ENCODE measurements at regions not wholly inside any gene's neighbourhood (a gene's known extent, or its start where the extent isn't known, plus 50 kb on each side); places are given as distances from the start of the nearest gene placed in this dataset.

DNA sequence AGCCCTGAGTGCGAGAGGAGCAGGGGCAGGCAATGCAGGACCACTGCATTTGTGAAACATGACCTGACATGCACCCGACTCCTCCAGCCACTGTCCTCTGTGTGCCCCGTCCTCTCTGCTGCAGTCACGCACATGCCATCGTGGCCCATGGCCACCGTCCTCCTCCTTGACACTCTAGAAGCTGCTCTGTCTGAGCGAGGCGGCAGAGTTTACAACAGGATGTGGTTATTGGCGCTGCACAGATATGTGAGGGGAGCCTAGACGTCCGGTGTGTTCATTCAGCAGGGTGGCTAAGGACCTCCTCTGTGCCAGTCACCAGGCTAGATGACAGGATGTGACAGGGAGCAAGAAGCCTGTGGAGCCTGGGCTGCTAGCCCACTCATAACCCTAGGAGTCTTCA is 277.8 kb downstream of the FOXO1 start:
- in situ Hi-C loops (cut with HindIII; ENCODE audit: low sequenced_read_pairs), result no loop called here

DNA sequence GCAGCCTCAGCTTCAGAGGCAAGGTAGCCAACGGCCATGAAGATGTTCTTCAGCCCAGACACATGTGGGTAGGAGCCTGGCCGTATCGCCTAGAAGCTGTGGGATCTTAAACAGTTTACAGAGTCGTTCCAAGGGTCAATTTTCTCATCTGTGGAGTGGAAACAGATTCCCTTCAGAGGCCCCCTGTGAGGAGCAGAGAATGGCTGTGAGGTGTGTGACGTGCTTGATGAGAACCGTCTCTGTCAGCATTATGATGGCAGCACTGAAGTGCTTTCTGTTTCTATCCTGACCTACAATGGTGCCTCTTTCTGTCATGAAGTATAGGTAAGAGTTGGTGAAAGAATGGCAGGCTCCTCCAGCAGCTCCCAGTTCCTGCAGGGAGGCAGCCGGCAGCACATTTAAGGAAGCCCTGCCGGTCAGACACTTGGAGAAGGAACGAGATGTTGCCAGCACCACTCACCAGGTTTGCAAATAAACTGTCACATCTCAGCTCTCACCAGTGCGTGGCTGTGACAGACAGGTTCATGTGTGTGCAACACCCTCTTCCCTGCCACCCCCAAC is 277.3 kb downstream of the FOXO1 start:
- DNase-seq (ENCODE audit: low spot score), result peak; percentile 7
- in situ Hi-C loops (cut with HindIII; ENCODE audit: low sequenced_read_pairs), result no loop called here

More for the DNA sequence above, 277.8 kb downstream of the FOXO1 start:
- no peak for DNase-seq (ENCODE audit: low spot score)

DNA sequence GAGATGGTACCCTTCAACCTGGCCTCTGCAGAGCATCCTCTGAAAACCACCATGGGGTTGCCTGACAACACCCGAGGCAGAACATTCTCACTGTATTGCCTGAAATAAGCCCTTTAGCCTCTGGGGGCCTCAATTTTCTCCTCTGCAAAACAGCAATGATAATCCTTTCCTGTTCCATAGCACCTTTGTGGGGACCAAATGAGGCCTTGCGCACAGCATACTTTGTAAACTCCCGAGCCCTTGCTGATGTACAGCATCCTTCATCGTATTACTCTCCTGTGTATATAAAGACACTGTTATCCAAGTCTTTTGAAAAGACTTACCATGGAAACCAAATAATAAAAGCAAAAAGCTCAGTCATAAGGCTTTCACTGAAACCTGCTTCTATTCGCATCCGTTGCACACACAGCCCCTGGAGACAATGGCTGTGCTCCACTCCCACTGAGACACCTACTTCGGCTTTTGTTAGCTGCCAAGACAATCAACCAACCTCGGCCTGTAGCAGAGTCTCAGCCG is 276.0 kb downstream of the FOXO1 start:
- DNase-seq (ENCODE audit: low spot score), result no peak
- in situ Hi-C loops (cut with HindIII; ENCODE audit: low sequenced_read_pairs), result no loop called here

DNA sequence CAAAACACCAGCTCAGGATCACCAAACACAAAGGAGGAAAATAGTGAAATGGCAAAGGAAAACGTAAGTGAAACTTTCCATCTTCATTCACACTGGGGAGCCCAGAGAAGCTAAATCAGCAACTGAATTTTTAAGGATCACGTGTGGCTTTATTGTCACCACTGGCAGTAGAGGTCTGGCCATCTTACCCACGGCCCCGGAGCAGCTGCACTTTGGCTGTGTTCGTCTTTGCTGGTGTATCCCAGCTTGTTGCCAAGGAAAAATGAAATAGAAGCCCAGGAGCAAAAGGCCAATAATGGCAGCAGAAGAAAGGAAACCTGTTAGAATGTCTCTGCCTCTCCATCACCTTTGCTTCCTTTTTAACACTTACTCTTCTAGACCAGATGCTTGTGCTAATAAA is 274.7 kb downstream of the FOXO1 start:
- no peak for DNase-seq (ENCODE audit: low spot score)
- in situ Hi-C loops (cut with HindIII; ENCODE audit: low sequenced_read_pairs), result no loop called here

DNA sequence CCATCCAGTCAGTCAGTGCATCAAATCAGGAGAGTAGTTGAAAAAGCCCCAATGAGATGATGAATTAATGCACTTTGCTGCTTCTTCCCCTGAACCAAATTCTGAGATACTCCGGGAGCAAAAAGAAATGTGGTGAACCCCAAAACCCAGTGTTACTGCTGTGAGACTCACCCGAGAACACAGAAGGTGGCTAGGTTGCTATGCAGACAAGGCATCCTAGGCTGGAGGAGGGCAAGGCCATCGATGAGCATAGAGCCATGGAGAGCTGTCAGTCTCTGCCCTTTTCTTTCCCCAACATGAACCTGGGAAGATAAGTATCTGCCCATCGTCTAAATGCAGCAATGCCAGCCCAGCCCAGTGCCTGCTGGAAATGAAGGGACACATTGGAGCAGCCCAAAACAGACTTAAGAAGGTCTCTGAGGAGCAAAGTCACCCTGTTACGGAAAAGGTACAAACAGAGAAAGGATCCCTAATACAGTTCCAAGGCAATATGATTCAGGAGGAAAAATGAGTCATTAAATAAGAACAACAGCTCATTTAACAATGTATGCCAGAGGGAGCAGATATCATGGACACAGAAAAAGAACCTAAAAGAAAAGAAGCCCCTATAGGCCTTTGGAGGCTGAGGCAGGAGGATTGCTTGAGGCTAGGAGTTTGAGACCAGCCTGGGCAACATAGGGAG is 272.0 kb downstream of the FOXO1 start:
- DNase-seq (ENCODE audit: low spot score), result no peak
- in situ Hi-C loops (cut with HindIII; ENCODE audit: low sequenced_read_pairs), result no loop called here

DNA sequence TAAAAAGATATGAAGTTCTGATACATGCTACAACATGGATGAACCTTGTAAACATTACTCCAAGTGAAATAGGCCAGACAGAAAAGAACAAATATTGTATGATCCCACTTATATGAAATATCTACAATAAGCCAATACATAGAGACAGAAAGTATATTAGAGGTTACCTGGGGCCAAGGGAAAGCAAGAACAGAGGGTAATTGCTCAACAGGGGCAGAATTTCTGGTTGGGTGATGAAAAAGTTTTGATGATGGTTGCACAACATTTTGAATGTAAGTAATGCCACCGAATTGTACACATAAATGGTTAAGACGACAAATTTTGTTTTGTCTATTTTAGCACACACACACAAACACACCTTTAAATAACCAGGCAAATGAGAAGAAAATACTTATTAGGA is 268.4 kb downstream of the FOXO1 start:
- in situ Hi-C loops (cut with HindIII; ENCODE audit: low sequenced_read_pairs), result no loop called here
- DNase-seq (ENCODE audit: low spot score), result no peak

DNA sequence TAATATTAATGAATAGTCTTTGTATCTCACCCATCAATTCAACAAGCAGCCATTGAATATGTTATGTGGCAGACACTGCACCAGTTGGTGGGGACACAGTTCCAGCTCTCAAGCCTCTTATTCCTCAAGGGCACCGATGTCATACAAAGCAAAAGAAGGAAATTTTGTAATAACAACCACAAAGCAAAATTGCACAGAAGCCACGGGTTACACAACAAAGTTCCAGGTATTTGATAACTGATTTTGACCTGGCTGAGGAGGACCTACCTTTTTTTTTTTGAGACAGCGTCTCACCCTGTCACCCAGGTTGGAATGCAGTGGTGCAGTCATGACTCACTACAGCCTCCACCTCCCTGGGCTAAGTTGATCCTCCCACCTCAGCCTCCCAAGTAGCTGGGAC is 266.7 kb downstream of the FOXO1 start:
- no peak for DNase-seq (ENCODE audit: low spot score)
- in situ Hi-C loops (cut with HindIII; ENCODE audit: low sequenced_read_pairs), result no loop called here

DNA sequence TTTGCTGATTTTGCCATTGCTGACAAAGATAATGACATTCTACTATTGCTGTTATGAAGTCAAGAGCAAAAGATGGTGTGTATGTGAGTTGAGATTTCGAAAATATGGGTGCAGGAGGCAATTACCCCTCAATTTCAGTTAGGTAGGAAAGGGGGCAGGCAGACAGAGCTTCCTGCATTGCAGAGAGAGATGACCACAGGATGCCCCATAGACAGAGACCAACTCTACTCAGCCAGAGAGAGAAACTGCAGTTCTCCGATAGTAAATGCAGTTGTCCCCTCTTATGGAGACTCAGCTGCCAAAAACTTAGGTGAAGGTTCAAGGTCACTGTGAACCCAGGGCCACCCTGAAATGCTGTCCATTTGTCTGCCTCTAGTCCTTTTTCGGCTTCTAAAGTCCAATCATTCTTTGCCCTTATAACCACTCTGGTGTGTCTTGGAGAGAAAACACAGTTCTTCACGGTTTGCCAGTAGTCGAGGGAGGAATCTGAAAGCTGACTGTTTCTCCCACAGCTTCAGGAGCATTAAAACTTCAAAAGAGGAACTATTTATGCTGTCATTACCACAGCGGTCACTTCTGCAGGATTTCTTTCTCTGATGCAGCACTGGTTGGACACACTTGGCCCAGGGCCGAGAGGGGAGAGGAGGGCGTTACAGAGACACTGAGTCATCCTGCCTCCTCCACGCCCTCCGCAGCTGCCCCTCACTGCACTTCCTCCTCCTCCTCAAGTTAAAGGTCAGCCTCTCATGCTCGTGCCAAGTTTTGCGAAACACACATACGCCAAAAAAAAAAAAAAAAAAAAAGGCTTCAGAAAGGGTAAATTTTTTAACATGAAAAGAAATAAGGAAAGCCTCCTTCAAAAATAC is 264.3 kb downstream of the FOXO1 start:
- in situ Hi-C loops (cut with HindIII; ENCODE audit: low sequenced_read_pairs), result no loop called here
- peak; percentile 21 for DNase-seq (ENCODE audit: low spot score)

DNA sequence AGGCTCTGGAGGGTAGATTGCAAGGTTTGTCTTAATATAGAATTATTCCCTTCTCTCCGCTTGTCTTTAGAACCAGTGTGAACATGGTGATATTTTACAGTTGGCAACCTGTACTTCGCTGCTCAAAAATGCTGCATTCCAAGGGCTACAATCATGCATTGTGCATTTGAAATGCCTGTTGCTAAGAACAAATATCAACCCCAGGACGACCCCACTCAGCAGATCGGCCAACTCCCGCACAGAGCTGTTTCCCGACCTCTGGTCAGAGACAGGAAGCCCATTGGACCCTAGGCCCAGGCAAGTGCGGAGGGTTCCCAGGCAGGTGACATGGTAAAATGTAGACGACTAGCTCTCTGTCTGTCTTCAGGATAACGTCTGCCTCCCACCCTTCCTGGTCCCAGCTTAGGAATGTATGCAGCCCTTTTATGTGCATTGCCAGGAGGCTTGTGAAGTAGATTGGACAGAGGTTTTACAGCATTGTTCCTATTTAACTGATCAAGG is 263.5 kb downstream of the FOXO1 start:
- in situ Hi-C loops (cut with HindIII; ENCODE audit: low sequenced_read_pairs), result no loop called here
- no peak for DNase-seq (ENCODE audit: low spot score)

DNA sequence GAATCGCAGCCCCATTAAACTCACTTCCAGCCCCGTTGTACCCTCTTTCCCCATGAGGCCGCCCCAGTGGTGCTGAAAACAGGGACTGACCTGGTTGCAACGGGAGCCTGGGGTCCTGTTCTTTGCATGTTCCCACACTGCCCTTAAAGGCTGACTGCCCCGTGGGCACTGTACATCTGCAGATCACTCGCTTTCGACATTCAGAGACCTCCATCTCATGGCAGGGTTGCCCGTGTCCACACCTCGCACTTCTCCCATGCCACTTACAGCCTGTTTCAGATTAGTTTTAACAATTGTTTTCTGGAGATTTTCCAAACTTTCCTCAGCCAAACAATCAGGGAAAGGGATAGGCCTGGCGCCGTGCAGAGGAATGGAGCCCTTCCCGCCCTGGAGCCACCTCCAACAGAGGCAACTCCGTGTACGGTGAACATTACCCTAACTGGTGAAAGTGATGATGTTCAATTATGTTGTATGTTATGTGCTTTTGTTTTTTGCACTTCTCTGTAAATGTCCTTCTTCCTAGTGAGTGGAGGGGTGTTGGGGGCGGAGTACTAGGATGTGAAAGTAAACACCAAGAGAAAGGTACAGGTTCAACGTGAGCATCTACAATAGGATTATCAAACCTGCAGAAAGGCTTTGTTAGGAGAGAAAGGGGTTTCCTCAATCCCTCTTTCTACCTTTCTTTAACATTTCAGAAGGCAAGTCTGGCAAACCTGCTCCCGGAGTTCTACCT is 262.8 kb downstream of the FOXO1 start:
- DNase-seq (ENCODE audit: low spot score), result no peak
- in situ Hi-C loops (cut with HindIII; ENCODE audit: low sequenced_read_pairs), result no loop called here

DNA sequence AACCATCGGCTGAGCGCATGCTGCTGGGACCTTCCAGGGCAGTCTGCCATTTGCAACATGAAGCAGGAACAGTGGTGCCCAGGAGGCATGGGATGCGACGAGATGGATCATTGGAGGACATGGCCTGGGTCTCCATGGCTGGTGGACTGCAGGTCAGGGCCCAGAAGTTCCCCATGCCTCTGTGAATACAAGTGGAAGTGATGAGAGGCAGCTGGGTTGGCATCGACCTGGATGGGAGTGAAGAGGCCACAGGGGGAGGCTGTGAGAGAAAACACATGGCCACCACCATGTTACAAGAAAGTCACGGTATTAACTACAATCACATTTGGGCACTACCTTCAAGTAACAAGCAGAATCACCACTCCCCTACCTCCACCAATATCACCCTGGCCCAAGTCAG is 262.0 kb downstream of the FOXO1 start:
- in situ Hi-C loops (cut with HindIII; ENCODE audit: low sequenced_read_pairs), result no loop called here
- DNase-seq (ENCODE audit: low spot score), result no peak

DNA sequence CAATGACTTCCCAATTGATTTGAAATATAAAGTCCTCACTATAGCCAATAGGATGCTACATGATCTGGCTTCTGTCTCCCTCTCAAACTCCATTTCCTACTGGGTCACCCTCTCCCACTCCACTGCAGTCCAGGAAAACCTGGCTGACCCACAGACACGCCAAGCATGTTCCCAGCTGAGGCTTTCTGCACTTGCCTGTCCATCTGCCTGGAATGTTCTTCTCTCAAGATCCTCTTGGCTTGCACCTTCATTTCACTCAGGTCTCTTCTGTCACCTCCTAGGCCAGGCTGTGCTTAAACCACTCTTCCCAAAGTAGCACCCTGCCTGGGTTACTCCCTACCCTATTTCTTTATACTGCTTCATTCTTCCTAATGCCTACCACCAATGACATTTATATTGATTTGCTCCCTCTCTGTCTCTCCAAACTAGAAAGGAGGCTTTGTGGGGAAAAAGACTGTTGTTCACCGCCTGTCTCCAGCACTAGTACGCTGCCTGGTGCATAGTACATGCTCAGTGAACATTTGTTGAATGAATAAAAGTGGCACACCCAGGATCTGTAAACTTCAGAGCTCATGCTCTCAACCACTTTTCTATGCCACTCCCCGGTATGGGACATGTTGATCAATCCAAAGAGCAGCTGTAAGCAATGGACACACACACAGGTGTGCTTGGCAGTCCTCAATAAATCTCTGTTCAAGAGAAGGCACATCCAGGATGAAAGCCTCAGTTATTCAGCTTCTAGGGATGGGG is 261.3 kb downstream of the FOXO1 start:
- in situ Hi-C loops (cut with HindIII; ENCODE audit: low sequenced_read_pairs), result no loop called here
- DNase-seq (ENCODE audit: low spot score), result no peak

DNA sequence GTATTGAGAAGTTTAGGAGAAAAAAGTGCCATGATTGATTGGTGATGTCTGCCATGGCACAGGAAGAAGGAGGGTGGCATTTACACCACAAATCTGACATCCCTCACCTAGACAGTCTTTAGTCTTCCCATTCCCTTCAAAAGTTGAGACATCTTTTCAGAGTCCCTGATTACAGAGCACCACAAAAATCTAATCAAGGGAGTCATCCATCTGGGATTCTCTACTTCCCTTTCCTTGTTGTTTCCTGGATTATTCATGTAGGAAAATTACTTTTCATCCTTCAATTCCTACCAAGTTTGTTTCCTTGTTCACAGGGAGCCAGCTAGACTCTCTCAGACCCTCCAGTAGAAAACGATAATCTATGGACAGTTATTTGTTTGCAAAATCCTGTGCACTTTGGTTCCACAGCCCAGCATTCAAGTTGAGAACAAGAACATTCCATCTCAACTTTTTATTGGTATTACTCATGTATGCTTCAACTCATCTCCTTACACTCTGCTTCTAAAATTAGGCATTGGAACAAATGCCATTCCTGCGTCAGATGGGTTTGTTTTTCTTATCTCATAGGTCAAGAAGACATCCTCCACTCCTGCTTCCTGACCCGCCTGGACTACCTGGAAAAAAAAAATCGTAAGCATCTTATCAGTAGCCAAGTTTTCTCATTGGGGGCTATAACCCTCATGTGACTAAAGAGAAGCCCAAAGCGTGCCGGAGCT is 259.9 kb downstream of the FOXO1 start:
- in situ Hi-C loops (cut with HindIII; ENCODE audit: low sequenced_read_pairs), result no loop called here
- DNase-seq (ENCODE audit: low spot score), result no peak

DNA sequence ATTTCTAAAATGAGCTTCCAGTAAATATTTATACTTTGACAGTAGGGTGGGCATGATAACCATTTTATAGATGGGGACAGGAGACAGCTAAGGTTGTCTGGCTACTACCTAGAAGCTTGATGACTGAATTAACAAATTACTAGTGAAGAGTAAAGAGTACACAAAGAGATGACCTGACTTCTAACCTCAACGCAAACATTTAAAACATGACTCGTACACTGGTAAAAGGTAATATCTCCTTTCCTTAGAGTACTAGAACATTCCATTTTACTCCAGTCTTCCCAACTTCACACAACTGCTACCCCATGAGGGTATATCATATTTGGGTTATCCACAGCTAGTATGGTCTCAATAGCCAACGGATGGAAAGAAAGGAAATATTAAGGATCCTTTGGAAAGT is 258.9 kb downstream of the FOXO1 start:
- DNase-seq (ENCODE audit: low spot score), result no peak
- in situ Hi-C loops (cut with HindIII; ENCODE audit: low sequenced_read_pairs), result no loop called here

DNA sequence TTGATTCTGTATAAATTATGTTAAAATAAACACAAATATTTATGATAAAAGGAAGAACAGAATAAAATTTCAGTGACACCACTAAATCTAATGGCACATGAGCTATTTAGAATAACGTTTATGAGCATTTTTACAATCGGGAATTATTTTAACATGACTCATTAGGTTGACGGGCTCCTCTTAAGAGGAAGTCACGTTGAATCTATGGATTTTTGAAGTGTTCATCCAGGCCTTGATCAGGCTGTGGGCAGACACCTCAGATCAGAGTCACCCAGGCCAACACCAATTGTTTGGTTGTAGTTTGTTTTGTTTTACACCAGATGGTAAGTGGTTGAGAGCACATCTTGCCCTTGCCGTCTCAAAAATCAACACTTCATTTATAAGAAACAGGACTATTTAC is 257.8 kb downstream of the FOXO1 start:
- in situ Hi-C loops (cut with HindIII; ENCODE audit: low sequenced_read_pairs), result no loop called here
- no peak for DNase-seq (ENCODE audit: low spot score)

DNA sequence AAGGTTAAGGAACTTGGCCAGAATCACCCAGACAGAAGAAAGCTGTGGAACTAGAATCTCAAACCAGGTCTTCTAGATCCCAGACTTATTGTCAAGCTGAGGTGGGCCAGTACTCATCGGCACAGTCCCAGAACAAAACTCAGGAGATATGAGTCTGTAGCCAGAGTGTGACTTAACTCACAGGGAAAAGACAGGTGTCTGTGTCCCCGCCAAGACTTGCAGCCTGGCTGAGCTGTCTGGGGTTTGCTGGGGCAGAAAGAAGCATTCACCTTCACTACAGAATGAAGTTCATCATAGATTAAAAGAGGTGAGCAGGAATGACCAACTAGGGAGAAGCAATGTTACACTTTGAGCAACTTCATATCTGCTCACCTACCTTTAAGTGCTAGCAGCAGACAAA is 257.2 kb downstream of the FOXO1 start:
- in situ Hi-C loops (cut with HindIII; ENCODE audit: low sequenced_read_pairs), result no loop called here
- no peak for DNase-seq (ENCODE audit: low spot score)

DNA sequence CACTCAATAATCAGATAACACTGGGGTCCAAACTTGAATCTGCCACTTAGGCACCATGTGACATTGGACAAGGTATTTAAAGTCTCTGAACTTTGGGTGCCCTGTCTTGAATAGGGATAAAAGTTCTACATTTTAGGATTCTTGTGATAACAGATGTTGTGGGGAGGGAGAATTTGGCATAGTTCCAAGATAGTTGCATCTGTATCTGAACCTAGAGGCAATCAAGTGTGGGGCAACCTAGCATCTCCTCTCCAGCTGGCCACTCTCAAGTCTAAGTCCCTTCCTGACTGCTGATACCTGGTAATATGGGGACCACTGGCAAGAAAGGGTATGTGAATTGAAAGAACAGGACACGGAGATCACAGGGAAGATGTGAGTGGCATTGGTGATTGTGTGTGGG is 256.1 kb downstream of the FOXO1 start:
- no peak for DNase-seq (ENCODE audit: low spot score)

DNA sequence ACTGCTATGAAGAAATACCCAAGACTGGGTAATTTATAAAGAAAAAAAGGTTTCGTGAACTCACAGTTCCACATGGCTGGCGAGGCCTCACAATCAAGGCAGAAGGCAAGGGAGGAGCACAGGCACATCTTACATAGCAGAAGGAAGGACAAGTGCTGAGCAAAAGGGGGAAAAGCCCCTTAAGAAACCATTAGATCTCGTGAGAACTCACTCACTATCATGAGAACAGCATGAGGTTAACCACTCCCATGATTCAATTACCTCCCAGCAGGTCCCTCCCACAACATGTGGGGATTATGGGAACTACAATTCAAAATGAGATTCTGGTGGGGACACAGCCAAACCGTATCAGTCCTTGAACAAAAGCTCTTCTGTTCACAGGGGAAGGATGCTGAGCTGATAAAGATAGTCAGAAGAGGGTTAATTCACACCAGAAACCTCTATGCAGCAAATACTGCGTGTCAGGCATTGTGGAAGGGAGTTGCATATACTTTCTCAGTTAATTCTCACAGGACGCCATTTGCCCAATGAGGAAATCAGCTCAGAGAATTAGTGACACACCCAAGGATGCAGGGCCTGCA is 246.2 kb downstream of the FOXO1 start:
- in situ Hi-C loops (cut with HindIII; ENCODE audit: low sequenced_read_pairs), result no loop called here
- DNase-seq (ENCODE audit: low spot score), result no peak

More for the DNA sequence above, 256.1 kb downstream of the FOXO1 start:
- in situ Hi-C loops (cut with HindIII; ENCODE audit: low sequenced_read_pairs), result no loop called here
